ENCODE measurements at regions not wholly inside any gene's neighbourhood (a gene's known extent, or its start where the extent isn't known, plus 50 kb on each side); places are given as distances from the start of the nearest gene placed in this dataset.

Small RNAs in the stretch of these regions (small RNA-seq; reads per million reads assigned to genes)
- gene AL590004.1 = 0 reads per million in 4 donors
